ENCODE measurements at regions not wholly inside any gene's neighbourhood (a gene's known extent, or its start where the extent isn't known, plus 50 kb on each side); places are given as distances from the start of the nearest gene placed in this dataset.

DNA sequence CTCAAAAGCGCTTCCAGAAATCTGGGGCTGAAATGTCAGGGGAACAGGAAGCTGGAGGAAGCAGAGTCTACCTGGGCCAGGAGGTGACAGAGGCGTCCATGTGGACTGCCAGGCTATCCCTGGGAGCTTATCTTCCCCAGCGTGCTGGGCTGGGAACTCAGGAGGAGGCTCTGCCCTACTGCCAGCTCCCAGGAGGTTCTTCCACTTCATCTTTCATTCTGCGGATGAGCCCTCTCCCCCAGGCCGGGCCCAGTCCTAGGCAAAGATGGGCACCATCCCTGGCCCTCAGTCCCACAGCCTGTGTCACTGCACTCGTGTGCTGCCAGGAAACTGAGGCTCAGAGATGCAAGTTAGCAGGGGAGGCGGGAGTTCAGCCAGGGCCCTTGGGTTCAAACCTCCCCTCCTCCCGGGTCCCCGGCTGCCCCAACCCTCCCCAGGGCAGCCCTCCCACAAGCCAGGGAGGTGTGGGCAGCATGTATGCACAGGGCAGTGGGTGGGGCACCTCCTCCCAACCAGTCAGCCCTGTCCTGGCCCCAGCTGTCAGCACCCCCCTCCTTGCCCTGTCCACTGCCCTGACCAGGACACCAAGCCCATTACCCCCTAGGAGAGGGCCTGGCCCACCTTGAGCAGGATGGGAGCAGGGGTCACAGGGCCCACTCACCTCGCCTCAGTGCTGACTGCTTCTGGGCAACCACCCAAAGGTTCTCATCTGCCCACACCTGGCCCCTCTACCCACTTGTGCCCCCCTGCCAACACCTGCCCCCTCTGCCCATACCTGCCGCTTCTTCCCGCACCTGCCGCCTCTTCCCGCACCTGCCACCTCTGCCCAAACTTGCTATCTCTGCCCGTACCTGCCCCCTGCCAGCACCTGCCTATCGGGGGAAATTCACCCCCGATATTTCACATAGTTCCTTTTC lies 226.0 kb downstream of the NPHP4 start:
- no peak for DNase-seq

DNA sequence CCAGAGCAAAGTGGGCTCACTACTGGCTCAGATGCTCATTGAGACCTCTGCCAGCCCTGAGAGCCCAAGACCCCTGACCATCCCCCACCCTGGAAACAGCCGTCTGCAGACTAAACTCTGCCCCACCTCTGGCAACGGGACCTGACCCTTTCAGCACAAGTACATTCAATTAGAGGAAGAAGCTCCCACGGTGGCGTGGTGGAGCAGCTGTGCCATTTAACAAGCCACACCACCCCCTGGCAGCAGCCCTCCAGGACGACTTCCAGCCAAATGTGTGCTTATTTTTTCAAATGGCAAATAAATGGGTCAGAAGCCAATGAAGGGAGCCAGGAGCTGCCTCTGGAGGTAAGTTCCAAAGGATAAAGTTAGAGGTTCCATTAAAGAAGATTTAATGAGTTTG lies 226.7 kb downstream of the NPHP4 start:
- no peak for DNase-seq

DNA sequence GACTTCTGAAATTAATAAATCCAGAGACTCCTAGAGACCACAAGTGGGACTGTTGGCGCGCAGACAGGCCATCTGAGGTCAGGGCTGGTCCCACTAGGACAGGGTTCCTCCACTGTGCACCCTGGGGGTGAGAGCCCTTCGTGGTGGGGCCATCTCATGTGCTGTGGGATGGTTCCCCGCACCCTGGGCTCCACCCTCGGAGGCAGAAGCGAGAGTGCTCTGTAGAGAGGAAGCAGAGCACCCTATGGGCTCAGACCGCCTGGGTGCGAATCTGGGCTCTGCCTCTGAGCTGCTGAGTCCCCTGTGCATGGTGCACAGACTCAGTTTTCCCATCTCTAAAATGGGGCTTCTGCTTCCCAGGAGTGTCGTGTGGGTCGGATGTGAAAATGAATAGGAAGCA lies 227.3 kb downstream of the NPHP4 start:
- DNase-seq: no peak

DNA sequence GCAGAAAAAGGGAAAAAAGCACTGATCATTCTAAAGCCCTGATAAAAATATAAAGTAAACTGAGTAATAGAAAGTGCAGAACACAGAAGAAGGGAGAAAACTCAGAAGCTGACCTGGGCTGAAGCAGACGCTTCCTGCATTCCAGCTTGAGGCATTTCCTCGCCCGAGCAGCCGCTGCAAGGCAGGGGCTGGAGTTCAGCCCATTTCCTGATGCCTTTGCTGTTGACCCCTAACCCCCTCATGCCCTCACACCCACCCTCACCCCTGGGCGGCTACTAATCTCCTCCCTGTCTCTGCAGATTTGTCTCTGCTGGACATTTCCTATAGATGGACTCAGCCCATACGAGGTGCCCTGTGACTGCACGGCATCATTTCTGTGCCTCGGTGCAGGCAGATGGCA lies 227.8 kb downstream of the NPHP4 start:
- DNase-seq: no peak

DNA sequence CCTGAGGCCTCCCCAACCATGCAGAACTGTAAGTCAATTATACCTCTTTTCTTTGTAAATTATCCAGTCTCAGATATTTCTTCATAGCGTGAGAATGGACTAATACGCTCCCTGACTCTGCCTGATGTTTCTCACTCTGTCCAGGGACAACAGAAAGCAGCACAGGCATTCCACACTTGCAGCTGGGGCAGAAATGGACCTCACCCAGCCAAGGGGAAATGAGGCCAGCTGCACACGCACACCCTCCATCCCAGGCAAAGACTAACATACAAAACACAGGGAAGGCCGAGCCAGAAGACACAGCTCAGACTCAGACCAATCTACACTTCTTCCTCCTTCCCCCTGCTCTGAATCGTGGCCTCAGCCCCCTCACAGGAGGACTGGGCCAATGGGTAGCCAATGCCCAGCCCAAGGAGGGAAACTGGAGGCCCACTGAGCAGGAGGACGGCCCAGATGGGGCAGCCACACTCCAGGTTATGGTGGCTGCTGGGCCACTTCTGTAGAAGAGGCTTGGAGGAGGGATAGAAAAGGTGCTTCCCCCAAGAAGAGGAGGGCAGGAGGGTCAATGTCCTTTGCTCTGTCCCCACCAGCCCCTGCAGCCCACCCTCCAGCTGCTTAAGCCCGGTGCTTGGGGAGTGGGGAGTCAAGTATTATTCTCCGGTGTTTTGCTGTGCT lies 228.4 kb downstream of the NPHP4 start:
- DNase-seq: no peak

DNA sequence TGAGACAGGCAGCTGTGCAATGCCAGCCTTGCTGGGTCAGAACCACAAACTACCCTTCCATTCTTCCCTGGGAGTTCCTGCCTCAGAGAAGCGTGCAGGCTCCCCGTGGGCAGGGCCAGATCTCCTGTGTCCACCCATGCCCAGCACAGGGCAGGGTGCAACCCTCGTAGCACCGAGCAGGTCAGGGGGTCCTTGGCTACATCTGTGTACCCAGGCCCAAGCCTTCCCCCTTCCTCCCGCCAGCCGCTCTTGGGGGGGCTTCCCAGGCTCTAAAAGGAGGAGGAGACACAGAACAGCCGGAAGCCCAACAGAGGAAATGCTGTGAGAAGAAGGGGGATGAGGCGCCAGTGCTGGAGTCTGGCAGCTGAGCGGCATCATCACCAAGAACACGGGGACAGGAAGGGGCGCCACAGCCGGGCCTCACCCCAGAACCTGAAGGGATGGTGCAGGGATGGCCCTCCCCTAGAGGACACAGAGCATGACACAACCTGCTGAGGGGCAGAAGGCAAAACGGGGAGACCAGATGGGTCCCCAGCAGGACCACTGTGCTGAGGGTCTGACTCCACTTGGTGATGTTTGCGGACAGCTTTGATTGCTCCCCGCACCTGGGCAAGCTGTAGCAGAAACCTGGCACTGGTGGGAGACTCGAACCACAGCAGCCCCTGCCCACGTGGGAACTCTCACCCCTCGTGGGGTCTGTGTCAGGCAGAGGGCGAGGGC lies 233.2 kb downstream of the NPHP4 start:
- DNase-seq: no peak

DNA sequence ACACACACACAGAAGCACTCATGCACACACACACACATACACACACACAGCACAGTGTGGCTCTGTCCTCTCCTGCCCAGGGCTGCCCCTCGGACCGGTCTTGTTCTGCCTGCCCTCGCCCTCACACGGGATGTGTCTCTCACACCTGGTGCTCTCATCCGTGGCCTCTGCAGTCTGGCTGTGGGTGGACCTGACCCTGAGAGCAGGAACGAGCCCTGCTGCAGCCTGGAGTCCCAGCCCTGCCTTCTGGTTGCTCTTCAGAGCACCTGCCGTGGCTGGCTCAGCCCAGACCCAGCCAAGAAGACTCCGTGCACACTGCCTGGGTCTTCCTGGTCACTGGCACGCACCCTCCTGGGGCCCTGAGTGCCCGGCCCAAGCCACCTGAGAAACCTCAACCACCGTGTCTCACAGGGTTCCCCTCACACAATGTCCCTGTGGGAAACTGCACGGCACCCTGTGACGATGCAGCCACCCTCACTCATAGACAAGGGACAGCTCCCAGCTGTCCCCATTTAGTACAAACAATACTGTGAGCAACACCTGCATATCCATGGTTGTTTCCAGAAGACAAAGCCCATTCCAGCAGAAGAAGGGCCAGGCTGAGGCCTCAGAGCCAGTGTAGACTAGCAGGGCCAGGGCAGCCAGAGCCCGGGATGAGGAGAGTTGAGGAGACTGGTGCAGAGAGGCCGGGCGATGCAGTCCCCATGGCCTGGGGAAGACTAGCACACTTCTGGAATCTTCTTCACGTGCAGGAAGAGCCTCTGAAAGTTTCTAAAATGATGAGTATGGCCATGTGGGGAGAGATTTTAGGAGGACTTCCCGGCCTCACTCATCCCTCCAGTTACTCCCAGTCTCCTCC lies 234.0 kb downstream of the NPHP4 start:
- no peak for DNase-seq

DNA sequence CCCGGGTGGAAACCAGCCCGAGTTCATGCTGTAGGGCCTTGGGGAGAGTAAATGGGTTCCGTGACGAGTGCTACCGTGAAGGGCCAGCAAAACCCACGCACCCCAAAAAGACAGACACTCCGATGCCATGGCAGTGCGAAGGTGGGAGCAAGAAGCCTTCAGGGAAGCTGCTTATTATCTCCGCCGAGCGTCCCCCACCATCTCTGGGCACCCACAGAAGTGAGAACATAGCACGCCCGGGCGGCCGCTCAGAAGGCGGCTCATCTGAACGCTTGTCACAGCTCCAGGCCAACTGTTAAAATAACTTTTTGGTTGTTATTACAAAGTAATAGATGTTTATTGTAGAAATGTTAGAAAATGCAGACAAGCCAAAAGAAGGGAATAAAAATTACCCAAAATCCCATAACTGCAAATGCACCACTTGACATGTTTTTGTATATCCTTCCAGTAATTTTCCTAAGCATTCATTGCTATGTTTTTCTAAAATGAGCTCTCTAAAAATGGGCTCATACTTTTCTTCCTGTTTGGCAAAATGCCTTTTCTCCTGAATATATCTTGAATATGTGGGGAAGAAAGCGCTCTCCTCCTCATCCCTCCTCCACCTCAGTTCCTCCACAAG lies 234.9 kb downstream of the NPHP4 start:
- no peak for DNase-seq

DNA sequence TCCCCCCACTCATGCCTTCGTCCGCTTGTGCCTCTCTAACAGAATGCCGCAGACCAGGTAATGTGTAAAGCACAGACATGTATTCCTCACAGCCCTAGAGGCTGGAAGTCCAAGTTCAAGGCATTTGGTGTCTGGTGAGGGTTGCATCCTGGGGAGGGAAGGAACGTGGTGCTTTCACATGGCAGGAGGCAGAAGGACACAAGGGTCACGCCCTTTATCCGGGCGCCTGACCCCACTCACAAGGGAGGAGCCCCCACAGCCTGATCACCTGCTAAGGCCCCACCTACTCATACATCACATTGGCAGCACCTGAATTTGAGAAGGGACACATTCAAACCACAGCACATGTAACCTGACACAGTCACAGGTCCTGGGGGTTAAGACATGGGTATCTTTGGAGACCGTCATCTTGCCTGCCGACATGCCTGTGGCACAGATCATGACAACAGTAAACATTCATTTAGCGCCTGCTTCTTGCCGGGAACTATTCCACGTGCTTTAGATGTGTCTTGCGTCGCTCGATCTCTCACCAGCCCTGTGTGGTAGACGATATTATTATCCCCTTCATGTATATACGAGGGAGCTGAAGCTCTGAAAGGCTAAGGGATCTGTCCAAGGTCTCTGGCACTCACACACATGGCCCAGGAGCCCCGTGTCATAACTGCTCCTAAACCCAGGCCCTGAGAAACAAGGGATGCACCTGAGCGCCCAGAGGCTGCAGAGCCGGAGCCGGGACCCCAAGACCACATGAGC lies 235.6 kb downstream of the NPHP4 start:
- no peak for DNase-seq

DNA sequence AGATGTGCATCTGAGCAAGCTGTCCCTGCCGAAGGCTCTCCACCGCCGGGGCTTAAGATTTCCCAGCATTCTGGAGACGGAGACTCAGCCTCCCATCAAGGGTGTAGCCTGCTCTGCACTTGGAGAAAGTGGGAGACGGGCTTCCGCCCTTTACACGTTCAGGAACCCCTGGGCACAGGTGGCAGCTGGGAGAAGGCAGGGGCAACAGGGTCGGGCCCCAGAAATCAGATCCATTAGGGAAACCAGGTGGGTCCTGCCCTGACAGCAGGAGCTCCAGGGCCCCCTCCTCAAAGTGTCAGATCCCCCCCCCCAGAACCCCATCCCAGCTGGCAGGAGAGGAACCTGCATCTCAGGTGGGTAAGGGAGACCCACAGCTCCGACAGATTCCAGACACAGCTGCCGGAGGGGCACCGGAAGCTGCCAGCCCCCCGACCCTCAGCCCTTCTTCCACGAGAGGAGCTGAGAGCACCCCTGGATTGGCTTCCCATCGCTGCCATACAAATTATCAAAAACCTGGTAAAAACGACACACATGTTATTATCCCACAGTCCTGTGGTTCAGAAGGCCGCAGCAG lies 236.6 kb downstream of the NPHP4 start:
- DNase-seq: no peak

DNA sequence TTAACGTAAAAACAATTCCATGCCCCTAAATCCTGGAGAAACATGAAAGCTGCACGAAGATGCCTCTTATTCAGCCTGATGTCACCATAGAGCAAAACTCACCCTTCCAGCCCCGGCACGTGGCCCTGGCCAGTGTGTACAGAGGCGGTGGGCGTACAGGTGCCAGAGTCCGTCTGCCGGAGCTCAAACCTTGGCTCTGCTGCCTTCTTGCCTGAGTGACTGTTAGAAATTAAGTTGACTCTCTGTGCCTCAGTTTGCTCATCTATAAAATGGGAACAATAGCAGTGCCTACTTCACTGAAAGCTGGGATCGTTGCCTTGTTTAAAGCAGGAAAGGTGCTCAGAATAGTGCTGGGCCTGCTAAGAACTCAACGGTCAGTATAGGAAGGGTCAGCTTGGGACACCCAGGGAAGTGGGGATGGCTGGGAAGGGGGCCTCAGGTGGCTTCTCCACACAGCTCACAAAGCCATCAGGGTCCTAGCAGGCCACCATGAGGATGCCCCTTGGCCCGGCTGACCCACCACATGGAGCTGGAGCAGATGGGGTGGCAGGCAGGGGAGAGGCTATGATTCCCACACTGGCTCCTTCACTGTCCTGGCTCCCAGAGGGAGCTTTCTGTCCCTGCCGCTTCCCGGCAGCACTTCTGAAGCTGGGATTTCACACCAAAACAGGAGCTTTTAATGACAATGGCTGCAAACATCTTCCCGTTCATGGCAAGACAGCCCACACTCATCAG lies 237.2 kb downstream of the NPHP4 start:
- DNase-seq: no peak

DNA sequence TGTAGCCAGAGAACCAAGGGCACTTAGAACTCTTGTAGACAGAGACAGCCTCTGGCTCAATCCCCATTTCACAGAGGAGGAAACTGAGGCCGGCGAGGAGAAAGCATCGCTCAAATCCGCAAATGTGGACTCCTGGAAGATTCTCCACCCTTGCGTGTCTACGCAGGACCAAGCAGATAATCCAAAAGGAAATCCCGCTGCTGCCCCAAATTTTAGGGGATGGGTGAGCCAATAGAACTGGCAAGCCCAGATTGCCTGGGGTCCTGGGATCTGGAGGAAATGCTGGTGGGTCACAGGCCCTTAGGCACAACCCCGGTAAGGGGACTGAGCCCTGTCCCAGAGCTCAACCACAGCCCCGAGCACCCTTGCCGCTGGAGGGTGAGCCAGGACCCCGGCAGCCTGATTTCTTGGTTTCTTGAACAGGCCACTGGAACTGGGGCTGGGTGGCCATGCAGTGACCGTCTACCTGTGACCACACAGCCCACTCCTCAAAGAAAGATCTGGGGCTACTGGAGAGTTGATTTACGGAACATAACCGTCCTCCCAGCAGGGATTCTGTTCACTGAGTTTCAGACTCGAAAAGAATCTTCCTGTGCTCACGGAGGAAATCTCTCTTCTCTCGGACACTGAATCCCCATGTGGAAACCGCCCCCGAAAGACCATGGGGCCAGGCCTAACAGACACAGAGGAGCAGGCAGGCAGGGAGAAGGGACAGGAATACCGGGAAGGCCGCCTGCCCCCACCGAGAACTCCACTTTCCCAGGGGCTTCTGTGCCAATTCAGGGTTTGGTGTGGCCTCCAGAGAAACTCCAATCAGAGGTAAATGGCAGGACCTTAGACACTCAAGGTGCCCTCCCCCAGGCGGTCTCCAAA lies 238.4 kb downstream of the NPHP4 start:
- no peak for DNase-seq

DNA sequence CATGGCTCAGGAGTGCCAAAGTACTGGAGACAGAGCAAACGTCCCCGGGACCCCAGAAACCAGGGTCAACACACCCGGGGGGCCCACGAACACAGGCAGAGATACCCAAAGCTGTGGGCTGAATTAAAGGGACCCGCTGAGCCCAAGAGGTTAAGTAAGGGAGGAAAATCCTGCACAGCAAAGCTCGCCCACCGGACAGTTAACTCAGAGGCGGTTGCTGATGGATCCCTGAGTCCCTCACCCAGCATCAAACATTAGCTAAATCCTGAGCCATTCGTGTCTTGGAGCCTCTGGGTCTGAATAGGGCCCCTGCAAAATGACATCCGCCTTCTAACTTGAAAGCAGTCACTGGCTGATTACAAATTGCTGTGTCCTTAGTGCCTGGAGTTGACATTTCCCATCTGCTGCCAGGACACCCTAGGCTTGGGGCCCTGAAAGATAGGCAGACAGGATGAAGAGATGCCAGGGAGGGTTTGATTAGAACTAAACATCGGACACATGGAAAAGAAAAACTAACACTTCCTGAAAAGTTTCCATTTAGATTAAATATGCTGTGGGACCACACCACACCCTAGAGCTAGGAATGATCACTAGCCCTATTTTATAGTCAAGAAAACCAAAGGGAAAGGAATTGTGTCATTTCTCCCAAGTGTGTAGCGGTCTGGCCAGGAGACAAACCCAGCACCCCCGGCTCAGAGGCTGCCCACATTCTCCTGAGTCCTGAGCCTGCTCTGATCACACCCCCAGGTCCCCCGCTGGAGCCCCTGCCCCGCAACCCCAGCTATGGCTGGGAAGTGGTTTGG lies 239.3 kb downstream of the NPHP4 start:
- no peak for DNase-seq

DNA sequence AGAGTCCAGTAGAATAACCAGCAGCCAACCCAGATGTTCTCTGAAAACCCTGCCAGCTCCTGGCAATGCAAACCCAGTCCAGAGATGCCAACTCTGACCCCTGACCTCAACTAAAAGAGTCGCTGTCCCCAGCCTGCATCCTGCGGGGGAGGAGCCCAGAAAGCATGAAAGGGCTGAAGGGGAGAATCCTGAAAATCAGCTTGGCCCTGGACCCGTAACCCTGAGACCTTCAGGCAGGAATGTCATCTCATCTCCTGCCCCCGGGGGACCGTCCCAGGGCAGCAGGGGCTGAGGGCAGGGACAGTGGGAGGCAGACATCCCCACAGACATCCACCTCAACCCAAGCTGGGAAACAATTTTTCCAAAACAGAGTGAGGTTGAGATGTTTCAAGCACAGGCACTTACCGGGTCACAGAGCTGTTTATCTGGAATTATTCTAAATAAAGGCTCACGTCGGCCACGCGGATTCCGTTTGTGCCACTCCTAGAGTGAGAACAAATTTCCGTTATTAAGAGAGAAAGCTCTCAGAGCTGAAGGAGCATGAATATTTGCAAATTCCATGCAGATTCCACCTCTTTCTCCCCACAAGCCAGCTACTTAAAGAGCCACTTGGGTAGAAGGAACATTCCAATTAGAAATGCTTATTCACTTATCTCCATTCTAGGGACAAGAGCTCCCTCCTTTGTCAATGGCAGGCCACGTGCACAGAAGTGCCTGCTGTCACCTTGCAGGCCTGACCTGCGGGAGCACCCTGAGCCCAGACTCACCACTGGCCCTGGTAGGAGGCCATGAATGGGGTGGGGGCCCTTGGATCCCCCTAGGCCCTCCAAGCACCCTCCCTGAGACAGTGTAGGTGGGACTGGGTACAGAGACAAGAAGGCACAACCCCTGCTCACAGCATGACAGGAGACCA lies 240.1 kb downstream of the NPHP4 start:
- DNase-seq: no peak

DNA sequence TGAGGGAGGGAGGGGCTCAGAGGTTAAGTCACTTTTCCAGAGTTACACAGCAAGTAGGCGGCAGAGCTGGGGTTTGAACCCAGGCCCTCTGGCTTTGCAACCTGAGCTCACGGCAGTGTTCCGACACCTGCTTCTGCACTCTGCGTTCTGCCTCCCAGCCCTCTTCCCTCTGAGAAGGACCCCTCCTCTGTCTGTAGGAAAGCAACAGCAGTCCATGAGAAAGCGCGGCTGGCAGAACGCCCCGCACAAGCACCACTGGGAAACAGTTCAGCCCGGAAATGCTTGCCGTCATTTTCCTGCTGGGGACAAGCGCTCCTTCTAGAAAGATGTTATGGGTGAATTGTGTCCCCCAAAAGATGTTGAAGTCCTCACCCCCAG lies 241.1 kb downstream of the NPHP4 start:
- DNase-seq: no peak

DNA sequence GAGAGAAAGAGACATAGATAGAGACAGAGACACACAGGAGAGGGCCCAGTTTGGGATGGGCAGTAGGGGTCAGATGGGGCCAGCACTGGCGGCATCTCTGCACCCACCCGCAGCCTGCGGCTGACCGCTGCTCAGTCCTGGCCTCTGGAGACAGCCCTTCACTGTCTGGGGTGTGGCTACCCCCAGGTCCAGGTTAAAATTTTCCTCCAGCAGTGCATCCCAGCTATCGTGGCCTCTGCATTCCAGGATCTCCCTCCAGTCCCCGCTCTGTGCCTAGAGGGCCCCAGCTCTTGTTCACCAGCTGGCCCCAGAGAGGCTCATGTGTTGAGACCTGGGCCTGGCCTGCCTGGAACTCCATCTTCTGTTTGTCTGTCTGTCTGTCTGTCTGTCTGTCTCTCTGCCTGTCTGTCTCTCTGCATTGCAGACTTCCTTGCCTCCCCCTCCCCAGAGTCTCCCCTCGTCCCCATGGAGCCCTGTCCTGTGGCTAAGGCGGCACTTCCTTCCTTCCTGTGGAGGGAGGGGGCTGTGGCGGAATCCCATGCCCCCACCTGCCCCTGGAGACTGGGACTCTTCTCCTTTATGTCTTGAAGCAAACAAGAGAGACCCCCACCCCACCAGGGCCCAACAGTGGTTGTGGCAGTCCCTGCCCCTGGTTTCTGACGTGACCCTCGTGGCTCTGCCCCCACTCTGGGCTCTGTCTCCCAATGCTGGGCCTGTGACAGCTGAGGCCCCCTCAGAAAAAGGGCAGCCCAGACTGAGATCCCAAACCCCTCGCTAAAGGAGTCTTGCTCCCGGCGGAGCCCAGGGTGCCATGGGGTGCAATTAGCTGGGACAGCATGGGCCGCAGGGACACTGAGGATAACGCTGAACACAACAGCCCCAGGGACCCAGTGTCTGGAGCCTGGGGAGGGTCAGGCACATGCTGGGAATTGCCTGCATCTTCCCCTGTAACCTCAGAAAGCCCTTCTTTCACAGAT lies 241.8 kb downstream of the NPHP4 start:
- no peak for DNase-seq

Data from inflammatory macrophage treated with lipopolysaccharide for 1 hour (primary cell).